Brain pericyte (primary cell): ENCODE measurements at regions not wholly inside any gene's neighbourhood (a gene's known extent, or its start where the extent isn't known, plus 50 kb on each side); places are given as distances from the start of the nearest gene placed in this dataset.
"Not testable (repeated sequence)": the region's sequence is repeated elsewhere in the genome, so short reads cannot be mapped to it uniquely, and the experiment has no call there.

Experiments
- DNase-seq: peaks from one replicate; pipeline ENCODE4 v3.0.0-alpha.2; 2012; ENCODE audit warnings: low read depth, low spot score

DNA sequence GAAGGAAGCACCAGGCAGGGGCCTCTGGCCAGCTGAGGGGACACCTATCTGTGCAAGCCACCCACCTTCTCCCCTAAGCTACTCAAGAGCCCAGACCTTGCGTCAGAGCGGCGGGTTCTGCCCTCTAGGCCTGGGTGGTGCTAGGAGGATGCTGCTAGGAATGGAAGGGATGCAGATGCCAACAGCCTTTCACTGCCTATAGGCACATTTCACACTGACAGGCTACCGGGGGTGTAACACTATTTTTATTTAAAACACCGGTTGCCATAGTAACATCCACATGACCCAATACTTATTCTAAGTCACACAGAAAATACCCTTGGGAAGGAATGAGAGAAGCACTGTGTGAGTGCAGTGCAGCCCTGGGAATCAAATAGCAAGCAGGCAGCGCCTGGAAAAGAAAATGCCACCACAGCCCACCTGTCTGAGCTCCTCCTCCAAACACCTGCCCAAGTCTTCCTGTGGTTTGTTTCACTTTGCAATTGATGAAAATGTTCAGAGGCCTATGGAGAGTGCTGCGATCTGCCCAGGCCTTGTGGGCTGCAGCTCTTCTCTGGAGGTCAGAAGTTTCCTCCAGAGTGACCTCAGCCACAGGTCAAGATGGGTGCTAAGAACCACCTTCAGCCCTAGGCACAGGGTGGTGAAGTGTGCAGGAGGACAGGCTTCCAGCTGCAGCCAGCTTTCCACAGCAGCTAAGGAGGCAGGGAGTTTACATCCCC, 113.5 kb upstream of the TOPAZ1 start:
- DNase-seq, result no peak

DNA sequence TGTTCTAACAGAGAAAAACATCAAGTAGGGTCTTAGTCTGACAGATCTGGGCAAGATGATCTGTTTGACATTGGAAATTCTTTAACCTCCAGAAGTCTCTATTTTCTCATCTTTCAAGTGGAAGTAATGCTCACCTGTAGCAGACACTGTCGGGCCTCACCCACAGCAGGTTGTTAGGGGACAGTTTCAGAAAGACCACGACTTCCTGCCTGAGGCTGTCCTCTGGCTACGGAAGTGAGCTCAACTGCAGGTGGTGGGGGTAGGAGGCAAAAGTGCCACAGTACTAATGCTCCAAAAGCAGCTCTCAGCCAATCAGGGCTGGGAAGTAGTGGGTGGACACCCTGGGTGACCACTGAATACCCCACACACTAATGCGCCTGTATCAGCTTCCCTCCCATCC, 111.4 kb upstream of the TOPAZ1 start:
- no peak for DNase-seq

DNA sequence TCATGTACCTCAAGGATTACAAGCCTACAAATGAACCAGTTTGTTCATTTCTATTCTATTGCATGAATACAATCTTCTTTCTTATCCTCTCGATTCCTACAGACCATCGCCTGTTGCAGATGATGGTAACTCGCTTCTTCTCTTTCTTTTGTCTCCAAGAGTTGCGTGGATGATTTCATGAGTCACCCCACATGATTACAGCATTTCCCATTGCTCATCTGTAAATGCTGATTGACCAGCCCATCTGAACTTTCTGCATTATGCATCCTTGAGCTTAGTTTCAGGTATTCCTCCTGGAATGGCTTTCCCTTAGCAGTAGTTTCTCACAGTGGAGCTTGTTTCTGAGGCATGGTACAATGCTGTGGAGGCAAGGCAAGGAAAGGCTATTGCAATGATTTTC, 109.6 kb upstream of the TOPAZ1 start:
- DNase-seq, result no peak

DNA sequence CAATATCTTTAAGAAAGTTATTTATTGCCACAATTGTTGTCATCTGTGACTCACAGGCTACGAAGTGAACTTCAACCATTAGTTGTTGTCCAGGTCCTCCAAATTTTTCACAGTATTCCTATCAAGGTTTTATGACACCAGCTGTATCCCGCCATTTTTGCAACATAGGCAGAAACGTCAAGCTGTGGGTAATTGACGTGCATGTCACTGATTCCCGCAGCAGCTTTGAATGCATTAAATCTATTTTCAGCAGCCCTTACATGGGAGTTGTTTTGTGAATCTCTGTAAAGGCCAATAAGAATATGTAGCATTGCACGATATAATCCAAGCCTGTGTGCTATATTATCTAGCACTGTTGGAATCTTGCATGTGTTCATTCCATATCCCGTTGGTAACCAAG, 109.1 kb upstream of the TOPAZ1 start:
- no peak for DNase-seq

DNA sequence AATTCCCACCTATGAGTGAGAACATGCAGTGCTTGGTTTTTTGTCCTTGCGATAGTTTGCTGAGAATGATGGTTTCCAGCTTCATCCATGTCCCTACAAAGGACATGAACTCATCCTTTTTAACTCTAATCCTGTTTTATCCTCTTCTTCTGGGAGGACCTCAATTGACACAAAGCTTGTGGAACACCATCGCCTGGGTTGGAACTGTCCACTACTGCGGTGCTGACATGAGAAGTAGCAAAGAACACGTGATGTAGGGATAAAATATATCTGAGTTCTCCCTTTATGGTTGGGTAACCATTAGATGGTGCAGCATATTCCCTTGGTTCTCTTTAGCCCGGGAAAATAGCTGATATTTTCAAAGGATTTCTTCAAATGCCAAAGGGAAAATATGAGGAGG, 105.3 kb upstream of the TOPAZ1 start:
- DNase-seq, result no peak

DNA sequence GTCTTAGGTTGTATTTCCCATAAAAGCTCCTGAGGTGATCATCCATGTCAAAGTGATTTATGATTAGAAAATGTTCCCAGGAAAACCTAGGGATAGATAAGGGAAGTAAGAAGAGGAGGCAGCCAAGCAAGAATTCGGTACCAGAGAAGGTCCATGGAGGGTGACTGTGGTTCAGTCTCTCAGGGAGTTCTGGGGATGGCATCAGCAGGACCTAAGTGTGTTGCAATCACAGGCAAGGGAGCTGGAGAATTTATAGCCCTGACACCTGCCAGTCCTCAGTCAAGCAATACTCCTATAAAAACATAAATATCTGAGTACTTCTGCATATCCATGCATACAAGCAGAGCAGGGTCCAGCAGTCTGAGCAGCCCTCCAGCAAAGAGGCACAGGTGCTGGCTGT, 95.6 kb upstream of the TOPAZ1 start:
- DNase-seq, result no peak

DNA sequence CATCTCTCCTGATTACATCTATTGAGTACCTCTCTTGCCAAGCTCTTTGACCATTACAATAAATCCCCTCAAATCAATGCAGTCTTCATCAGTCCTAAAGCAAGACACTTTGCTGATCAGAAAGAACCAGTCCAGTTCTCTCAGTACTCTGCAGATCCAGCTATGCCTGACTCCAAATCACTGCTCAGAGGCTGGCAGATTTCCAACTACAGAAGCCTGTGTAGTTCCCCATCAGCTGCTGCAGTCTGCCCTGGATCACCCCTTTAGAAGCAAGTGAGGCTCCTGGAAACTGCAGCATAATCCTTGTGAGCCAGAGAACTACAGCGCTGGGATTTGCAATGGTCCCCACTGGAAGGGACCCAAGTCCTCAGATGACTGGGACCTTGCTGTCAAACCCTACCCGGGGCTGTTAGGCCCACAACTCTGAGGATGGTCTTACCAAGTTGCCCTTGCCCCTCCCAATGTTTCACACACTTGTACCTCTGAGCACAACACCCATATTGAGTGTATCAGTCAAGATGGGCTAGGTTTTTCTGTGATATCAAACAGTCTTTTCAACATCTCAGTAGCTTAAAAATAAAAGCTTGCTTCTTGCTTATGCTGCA, 81.9 kb upstream of the TOPAZ1 start:
- DNase-seq, result no peak

DNA sequence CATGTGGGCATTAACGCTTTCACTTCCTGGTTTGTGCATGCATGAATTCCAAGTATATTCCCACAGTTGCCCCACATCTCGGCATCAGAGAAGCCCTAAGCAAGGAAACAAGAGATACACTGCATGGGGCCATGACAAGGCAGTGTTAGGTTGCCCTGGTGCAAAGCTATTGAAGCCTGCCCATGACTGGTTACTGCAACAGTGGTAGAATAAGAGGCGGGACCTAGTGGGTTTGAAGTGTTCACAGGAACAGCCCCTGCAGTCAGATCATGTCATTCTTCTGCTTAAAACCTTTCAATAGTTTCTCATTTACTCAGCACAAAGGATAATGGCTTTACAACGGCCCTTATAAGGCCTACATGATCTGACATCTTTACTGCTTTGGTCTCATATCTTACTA, 80.9 kb upstream of the TOPAZ1 start:
- DNase-seq, result no peak

DNA sequence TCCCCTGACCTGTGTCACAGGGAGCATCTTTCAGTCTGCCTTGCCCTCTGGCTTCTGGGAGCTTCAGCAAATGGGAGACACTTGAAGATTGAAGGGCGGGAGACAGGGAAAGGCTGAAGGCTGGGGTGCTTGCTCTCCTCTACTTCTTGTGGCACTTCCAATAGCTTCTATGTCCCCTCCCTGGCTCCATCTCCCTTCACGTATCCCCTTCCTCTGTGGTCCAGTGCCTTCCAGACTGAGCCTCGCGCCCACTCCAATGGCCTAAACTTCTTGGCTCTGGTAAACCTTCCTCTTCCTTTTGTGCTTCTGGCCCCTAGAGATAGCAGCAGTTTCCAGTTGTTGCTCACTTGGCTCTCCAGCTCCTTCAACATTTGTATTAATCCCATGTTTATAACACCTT, 69.8 kb upstream of the TOPAZ1 start:
- no peak for DNase-seq

DNA sequence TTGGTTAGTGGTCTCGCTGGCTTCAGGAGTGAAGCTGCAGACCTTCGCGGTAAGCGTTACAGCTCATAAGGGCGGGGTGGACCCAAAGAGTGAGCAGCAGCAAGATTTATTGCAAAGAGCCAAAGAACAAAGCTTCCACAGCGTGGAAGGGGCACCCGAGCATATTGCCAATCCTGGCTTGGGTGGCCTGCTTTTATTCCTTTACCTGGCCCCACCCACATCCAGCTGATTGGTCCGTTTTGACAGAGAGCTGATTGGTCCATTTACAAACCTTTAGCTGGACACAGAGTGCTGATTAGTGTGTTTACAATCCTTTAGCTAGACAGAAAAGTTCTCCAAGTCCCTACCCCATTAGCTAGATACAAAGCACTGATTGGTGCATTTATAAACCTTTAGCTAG, 69.0 kb upstream of the TOPAZ1 start:
- not testable (repeated sequence) for DNase-seq

DNA sequence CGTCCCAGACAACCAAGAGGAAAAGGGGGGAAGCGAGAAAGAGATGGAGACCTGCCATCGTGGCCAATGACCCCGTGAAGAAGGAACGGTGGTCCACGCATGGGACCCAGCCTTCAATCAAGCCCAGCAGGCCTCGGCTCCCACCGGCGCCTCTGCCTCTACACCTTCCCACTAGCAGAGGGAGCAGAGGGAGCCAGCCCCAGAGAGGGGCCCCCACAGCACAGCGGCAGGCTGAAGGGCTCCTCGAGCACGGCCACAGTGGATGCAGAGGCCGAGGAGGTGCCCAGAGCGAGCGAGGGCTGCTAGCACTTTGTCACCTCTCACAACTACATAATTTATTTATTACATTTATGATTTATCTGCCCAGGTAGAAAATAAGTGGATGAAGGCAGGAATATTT, 68.4 kb upstream of the TOPAZ1 start:
- DNase-seq, result no peak

DNA sequence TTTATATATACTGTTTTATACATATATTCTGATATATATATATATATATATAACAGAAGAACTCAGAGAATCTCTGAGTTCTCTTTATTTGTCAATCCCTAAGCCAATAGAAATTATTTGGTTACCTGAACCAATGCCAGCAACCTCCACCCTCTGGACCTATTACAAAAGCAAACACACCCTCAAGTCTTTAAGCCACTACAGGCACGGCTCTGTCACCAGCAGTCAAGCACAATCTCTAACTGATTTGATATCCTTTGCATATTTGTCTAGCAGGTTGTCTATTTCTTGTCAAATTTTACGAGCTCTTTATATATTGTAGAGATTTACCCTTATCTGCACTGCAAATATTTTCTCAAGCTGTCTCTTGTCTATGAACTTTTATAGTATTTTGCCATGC, 66.6 kb upstream of the TOPAZ1 start:
- DNase-seq, result no peak

DNA sequence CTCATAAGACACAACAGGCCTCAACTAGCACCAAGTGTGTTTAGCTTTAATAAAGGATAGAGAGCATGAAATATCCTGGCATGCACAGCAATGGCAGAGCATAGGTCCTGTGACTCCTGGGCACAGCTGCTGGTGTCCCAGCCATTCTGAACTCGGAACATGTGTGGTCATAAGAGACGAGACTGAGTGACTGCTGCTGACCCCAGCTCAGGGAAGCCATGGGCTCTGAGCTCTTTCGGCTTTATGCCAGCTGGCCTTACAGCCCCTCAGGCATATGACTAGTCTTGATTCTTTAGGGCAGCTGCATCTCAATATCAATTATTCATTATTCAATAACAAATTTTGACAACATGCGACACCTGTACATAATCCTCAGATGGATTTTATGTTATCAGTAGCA, 62.4 kb upstream of the TOPAZ1 start:
- no peak for DNase-seq

DNA sequence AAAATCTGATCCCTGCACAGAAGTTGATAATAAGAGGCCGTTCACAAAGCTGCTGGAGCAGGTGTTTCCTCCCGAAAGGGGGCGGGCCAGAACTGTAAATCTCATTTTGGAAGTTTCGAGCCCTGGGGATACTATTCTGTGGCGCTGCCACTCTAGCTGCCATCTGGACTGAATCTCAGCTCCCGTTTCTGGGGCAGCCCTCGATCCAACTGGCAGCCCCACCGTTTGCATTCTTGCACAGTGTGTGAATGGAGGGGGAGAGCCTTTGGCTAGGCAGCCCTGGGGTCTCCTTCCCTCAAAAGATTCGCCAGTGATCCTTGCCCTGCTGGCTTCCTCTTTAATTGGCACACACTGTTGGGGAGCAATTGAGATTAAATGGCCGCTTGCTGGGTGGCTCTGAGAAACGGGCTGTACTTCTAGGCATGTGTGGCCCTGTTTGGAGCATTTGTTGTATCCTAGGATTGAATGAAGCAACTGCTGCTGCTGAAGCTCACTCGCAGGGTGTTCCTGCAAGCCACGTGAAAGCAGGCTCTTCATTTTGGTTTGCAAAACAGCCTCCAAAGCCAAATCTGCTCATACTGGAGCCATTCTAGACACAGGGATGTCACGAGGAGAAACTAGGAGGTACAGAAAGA, 57.2 kb upstream of the TOPAZ1 start:
- no peak for DNase-seq

DNA sequence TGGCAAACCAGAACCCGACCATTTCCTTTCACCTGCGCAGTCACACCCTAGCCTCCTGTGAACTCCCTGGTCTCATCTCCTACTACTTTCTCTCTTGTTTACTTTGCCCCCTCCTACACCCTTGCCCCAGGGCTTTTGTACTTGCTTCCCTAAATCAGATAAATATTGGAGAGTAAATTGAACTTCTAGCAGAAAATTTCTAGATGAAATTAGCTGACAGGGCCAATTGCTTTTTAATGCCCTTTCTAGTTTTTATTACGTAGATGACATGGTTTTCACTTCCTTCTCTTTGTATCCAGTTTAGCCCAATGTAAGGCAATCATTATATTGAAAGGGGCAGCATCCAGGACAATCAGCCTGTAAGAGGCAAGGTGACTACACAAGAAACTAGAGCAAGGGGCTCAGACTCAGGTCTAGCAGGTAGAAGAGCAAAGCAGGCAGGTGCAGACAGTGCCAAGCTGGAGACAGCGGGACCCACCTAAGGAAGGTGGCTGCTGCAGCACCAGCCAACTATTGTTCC, 56.2 kb upstream of the TOPAZ1 start:
- DNase-seq, result no peak

DNA sequence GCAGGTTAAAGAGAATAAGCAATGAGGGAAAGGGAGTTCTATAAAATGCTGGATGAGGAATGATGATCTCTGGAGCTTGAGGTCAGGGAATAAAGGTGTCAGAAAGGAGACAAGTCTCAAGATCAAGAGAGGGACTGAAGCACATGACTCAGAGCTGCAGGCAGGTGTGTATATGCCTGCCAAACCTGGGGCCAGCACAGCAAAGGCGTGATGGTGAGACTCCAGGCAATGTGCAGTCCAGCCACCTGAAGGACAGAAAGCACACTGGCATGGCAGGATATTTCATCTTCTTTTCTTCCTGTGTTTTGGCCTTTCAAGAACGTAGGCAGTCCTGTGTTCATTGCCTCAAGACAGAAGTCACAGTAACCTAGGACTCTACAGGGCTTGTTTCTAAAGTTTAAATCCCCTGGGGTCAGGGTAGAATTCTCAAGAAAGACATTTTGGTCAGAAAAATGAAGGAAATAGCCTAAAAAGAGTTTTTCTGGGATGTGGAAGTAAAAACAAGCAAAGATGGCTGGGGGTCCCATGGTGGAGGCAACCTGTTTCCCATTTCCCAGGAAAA, 55.5 kb upstream of the TOPAZ1 start:
- no peak for DNase-seq

DNA sequence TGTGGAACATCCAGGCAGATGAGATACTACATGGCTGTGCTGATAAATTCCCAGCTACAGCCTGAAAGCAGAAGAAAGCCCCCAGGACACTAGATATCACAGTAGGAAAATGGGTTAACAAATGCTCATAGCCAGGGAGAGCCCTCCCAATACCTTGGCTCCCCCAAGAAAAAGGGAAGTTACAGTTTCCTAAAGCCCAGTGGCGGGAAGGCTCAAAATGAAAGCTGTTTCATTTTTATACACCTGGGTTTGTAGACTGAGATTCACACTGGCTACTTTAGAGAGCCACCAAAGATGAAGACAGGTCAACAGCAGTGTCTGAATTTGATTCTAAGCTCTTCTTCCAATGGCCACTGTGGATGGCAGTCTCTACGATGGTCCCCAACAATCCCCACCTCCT, 55.0 kb upstream of the TOPAZ1 start:
- no peak for DNase-seq
